ENCODE measurements at regions not wholly inside any gene's neighbourhood (a gene's known extent, or its start where the extent isn't known, plus 50 kb on each side); places are given as distances from the start of the nearest gene placed in this dataset.

- Histone ChIP-seq H4K5ac (ENCODE audit: low read length) (no peak overlapping the region), H3K4me1 (ENCODE audit: control insufficient read depth, low read depth, low read length) (no peaks in the 10 kb centered on the region), H3K4me3 (ENCODE audit: low read length) (no peak overlapping the region), H2BK5ac (ENCODE audit: low read length) (no peak overlapping the region), H3K9ac (ENCODE audit: low read length) (no peak overlapping the region), H4K8ac (ENCODE audit: low read depth, low read length) (no peak overlapping the region), H3K27ac (ENCODE audit: low read depth, low read length) (no peak overlapping the region), H3K4ac (ENCODE audit: low read depth, low read length) (no peak overlapping the region), H3K79me1 (ENCODE audit: low read length) (no peaks in the 10 kb centered on the region), H3K56ac (ENCODE audit: low read length) (no peak overlapping the region), H3K4me2 (ENCODE audit: low read length) (no peak overlapping the region), H3K23ac (ENCODE audit: low read length) (no peak overlapping the region), H3K36me3 (ENCODE audit: control insufficient read depth, insufficient read depth, low read length) (no peaks in the 10 kb centered on the region), H2AK5ac (ENCODE audit: low read length) (no peak overlapping the region), H2BK15ac (replicated peaks; ENCODE audit: low read depth) (no peak overlapping the region), H3K18ac (ENCODE audit: low read length) (no peak overlapping the region), H2BK120ac (ENCODE audit: low read depth, low read length) (no peak overlapping the region), H3K79me2 (ENCODE audit: control insufficient read depth, insufficient read depth, low read length) (no peaks in the 10 kb centered on the region), H3K27me3 (ENCODE audit: insufficient read depth, low read length, poor library complexity) (no peaks in the 10 kb centered on the region)
- DNase-seq = no peak
- no CpG with 5 or more reads among the region's 1 CpG for whole genome bisulfite sequencing (ENCODE audit: extremely low coverage, insufficient coverage, low lambda C conversion rate)
Measured at GRCh38 chr3:191066669-191067068, 132.4 kb upstream of the OSTN start.

- Histone ChIP-seq H3K56ac (ENCODE audit: low read length) (no peak overlapping the region), H2AK5ac (ENCODE audit: low read length) (no peak overlapping the region), H3K79me2 (ENCODE audit: control insufficient read depth, insufficient read depth, low read length) (no peaks in the 10 kb centered on the region), H3K36me3 (ENCODE audit: control insufficient read depth, insufficient read depth, low read length) (no peaks in the 10 kb centered on the region), H4K8ac (ENCODE audit: low read depth, low read length) (no peak overlapping the region), H2BK120ac (ENCODE audit: low read depth, low read length) (no peak overlapping the region), H3K4me3 (ENCODE audit: low read length) (no peak overlapping the region), H3K79me1 (ENCODE audit: low read length) (no peaks in the 10 kb centered on the region), H3K4ac (ENCODE audit: low read depth, low read length) (no peak overlapping the region), H3K18ac (ENCODE audit: low read length) (no peak overlapping the region), H3K9ac (ENCODE audit: low read length) (no peak overlapping the region), H3K27me3 (ENCODE audit: insufficient read depth, low read length, poor library complexity) (no peaks in the 10 kb centered on the region), H3K4me1 (ENCODE audit: control insufficient read depth, low read depth, low read length) (no peaks in the 10 kb centered on the region), H3K4me2 (ENCODE audit: low read length) (no peak overlapping the region), H3K27ac (ENCODE audit: low read depth, low read length) (no peak overlapping the region), H3K23ac (ENCODE audit: low read length) (no peak overlapping the region), H2BK5ac (ENCODE audit: low read length) (no peak overlapping the region), H2BK15ac (replicated peaks; ENCODE audit: low read depth) (no peak overlapping the region), H4K5ac (ENCODE audit: low read length) (no peak overlapping the region)
- DNase-seq = peak; percentile 1
- WGBS (ENCODE audit: extremely low coverage, insufficient coverage, low lambda C conversion rate) = no CpG with 5 or more reads among the region's 6 CpGs
Measured at GRCh38 chr3:191065181-191065805, 133.7 kb upstream of the OSTN start.

DNA sequence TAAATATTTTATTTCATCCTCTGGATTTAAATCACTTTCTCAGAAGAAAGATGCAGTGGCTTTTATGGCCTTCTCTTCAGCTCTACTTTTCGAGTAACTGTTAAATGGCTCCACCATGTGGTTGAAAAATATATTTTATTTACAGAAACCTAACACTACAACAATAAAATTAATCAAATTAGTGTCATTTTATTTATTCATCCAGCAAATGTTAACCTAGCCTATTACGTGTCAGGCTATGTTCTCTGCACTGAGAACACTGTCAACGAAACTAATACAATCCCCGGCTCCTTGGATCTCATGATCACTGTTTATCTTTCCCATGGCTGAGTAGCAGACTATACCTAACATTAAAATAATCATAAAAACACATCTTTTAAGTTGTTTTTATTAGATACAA, 148.0 kb upstream of the OSTN start:
- H4K5ac ChIP-seq (ENCODE audit: low read length) = no peak overlapping the region
- no peaks in the 10 kb centered on the region for H3K4me1 ChIP-seq (ENCODE audit: control insufficient read depth, low read depth, low read length)
- no peak overlapping the region for H3K4me2 ChIP-seq (ENCODE audit: low read length)
- H3K79me2 ChIP-seq (ENCODE audit: control insufficient read depth, insufficient read depth, low read length) = no peaks in the 10 kb centered on the region
- no peak overlapping the region for H3K9ac ChIP-seq (ENCODE audit: low read length)
- no peak overlapping the region for H3K27ac ChIP-seq (ENCODE audit: low read depth, low read length)
- H3K36me3 ChIP-seq (ENCODE audit: control insufficient read depth, insufficient read depth, low read length) = no peaks in the 10 kb centered on the region
- no peak overlapping the region for H2BK5ac ChIP-seq (ENCODE audit: low read length)
- DNase-seq = peak; percentile 27
- no peak overlapping the region for H2BK120ac ChIP-seq (ENCODE audit: low read depth, low read length)
- no peaks in the 10 kb centered on the region for H3K79me1 ChIP-seq (ENCODE audit: low read length)
- no peak overlapping the region for H3K23ac ChIP-seq (ENCODE audit: low read length)
- H4K8ac ChIP-seq (ENCODE audit: low read depth, low read length) = no peak overlapping the region
- no peaks in the 10 kb centered on the region for H3K27me3 ChIP-seq (ENCODE audit: insufficient read depth, low read length, poor library complexity)
- no peak overlapping the region for H3K56ac ChIP-seq (ENCODE audit: low read length)
- H3K4ac ChIP-seq (ENCODE audit: low read depth, low read length) = no peak overlapping the region
- H2BK15ac ChIP-seq (replicated peaks; ENCODE audit: low read depth) = no peak overlapping the region
- no peak overlapping the region for H3K18ac ChIP-seq (ENCODE audit: low read length)
- H2AK5ac ChIP-seq (ENCODE audit: low read length) = no peak overlapping the region
- WGBS (ENCODE audit: extremely low coverage, insufficient coverage, low lambda C conversion rate) = no CpG with 5 or more reads among the region's 4 CpGs
- no peak overlapping the region for H3K4me3 ChIP-seq (ENCODE audit: low read length)

DNA sequence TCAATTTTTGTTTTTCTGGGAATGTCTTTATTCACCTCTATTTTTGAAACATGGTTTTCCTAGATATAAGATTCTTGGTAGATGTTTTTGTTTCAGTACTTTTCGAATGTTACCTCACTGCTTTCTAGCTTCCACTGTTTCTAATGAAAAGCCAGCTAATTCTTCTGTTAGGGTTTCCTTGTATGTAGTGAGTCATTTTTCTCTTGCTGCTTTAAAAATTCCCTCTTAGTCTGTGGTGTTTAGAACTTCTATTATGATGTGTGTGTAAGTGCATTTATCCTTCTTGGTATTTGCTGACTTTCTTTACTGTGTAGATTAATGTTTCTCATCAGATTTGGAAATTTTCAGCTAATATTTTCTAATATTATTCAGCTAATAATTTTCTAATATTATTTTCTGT, 151.1 kb upstream of the OSTN start:
- DNase-seq = no peak
- Histone ChIP-seq H2BK120ac (ENCODE audit: low read depth, low read length) (no peak overlapping the region), H3K9ac (ENCODE audit: low read length) (no peak overlapping the region), H3K4ac (ENCODE audit: low read depth, low read length) (no peak overlapping the region), H3K4me1 (ENCODE audit: control insufficient read depth, low read depth, low read length) (no peaks in the 10 kb centered on the region), H3K23ac (ENCODE audit: low read length) (no peak overlapping the region), H4K5ac (ENCODE audit: low read length) (no peak overlapping the region), H3K79me1 (ENCODE audit: low read length) (no peaks in the 10 kb centered on the region), H2BK5ac (ENCODE audit: low read length) (no peak overlapping the region), H3K4me2 (ENCODE audit: low read length) (no peak overlapping the region), H3K56ac (ENCODE audit: low read length) (no peak overlapping the region), H4K8ac (ENCODE audit: low read depth, low read length) (no peak overlapping the region), H2BK15ac (replicated peaks; ENCODE audit: low read depth) (no peak overlapping the region), H3K27me3 (ENCODE audit: insufficient read depth, low read length, poor library complexity) (no peaks in the 10 kb centered on the region), H3K4me3 (ENCODE audit: low read length) (no peak overlapping the region), H3K18ac (ENCODE audit: low read length) (no peak overlapping the region), H3K79me2 (ENCODE audit: control insufficient read depth, insufficient read depth, low read length) (no peaks in the 10 kb centered on the region), H3K27ac (ENCODE audit: low read depth, low read length) (no peak overlapping the region), H3K36me3 (ENCODE audit: control insufficient read depth, insufficient read depth, low read length) (no peaks in the 10 kb centered on the region), H2AK5ac (ENCODE audit: low read length) (no peak overlapping the region)
- WGBS (ENCODE audit: extremely low coverage, insufficient coverage, low lambda C conversion rate) = no CpG with 5 or more reads among the region's 1 CpG

DNA sequence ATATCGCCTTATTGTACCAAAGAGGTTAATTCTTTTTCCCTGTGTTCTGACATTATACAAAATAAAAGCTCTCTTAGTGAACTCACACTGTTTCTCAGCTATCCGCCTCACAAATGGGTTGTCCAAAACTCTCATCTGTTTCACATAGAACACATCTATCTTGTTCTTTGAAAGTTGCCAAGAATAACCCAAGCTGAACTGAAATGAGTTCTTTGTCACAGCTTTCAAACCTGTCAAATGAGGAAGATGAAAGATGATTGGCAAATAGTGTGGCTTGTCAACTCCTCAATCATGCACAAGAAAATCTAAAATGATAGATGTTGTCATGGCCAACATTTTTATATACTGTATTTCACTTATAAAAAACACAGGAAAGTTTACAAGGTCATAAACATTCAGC, 168.1 kb upstream of the OSTN start:
- Histone ChIP-seq H4K8ac (ENCODE audit: low read depth, low read length) (no peak overlapping the region), H3K27ac (ENCODE audit: low read depth, low read length) (no peak overlapping the region), H2AK5ac (ENCODE audit: low read length) (no peak overlapping the region), H3K4ac (ENCODE audit: low read depth, low read length) (no peak overlapping the region), H3K36me3 (ENCODE audit: control insufficient read depth, insufficient read depth, low read length) (no peaks in the 10 kb centered on the region), H3K18ac (ENCODE audit: low read length) (no peak overlapping the region), H3K23ac (ENCODE audit: low read length) (no peak overlapping the region), H3K9ac (ENCODE audit: low read length) (no peak overlapping the region), H2BK15ac (replicated peaks; ENCODE audit: low read depth) (no peak overlapping the region), H2BK5ac (ENCODE audit: low read length) (no peak overlapping the region), H3K79me1 (ENCODE audit: low read length) (no peaks in the 10 kb centered on the region), H3K56ac (ENCODE audit: low read length) (no peak overlapping the region), H3K4me1 (ENCODE audit: control insufficient read depth, low read depth, low read length) (no peaks in the 10 kb centered on the region), H4K5ac (ENCODE audit: low read length) (no peak overlapping the region), H3K4me3 (ENCODE audit: low read length) (no peak overlapping the region), H3K79me2 (ENCODE audit: control insufficient read depth, insufficient read depth, low read length) (no peaks in the 10 kb centered on the region), H2BK120ac (ENCODE audit: low read depth, low read length) (no peak overlapping the region), H3K27me3 (ENCODE audit: insufficient read depth, low read length, poor library complexity) (no peaks in the 10 kb centered on the region), H3K4me2 (ENCODE audit: low read length) (no peak overlapping the region)
- no peak for DNase-seq
- WGBS (ENCODE audit: extremely low coverage, insufficient coverage, low lambda C conversion rate) = no CpG with 5 or more reads among the region's 2 CpGs

- no peak overlapping the region for H2BK5ac ChIP-seq (ENCODE audit: low read length)
- H3K4ac ChIP-seq (ENCODE audit: low read depth, low read length) = no peak overlapping the region
- no peak overlapping the region for H3K9ac ChIP-seq (ENCODE audit: low read length)
- no peak overlapping the region for H3K18ac ChIP-seq (ENCODE audit: low read length)
- no peak overlapping the region for H2BK120ac ChIP-seq (ENCODE audit: low read depth, low read length)
- no peak overlapping the region for H3K27ac ChIP-seq (ENCODE audit: low read depth, low read length)
- no CpG with 5 or more reads among the region's 3 CpGs for WGBS (ENCODE audit: extremely low coverage, insufficient coverage, low lambda C conversion rate)
- no peak overlapping the region for H3K4me2 ChIP-seq (ENCODE audit: low read length)
- H3K79me2 ChIP-seq (ENCODE audit: control insufficient read depth, insufficient read depth, low read length) = no peaks in the 10 kb centered on the region
- no peaks in the 10 kb centered on the region for H3K36me3 ChIP-seq (ENCODE audit: control insufficient read depth, insufficient read depth, low read length)
- no peaks in the 10 kb centered on the region for H3K27me3 ChIP-seq (ENCODE audit: insufficient read depth, low read length, poor library complexity)
- H2AK5ac ChIP-seq (ENCODE audit: low read length) = no peak overlapping the region
- H3K23ac ChIP-seq (ENCODE audit: low read length) = no peak overlapping the region
- no peak overlapping the region for H3K56ac ChIP-seq (ENCODE audit: low read length)
- H3K4me3 ChIP-seq (ENCODE audit: low read length) = no peak overlapping the region
- no peak overlapping the region for H4K5ac ChIP-seq (ENCODE audit: low read length)
- H3K79me1 ChIP-seq (ENCODE audit: low read length) = no peaks in the 10 kb centered on the region
- no peak overlapping the region for H4K8ac ChIP-seq (ENCODE audit: low read depth, low read length)
- H2BK15ac ChIP-seq (replicated peaks; ENCODE audit: low read depth) = no peak overlapping the region
- H3K4me1 ChIP-seq (ENCODE audit: control insufficient read depth, low read depth, low read length) = no peaks in the 10 kb centered on the region
- DNase-seq = no peak
Measured at GRCh38 chr3:191030491-191030890, 168.0 kb upstream of the GMNC start.

All from mesendoderm (in vitro differentiated cells).